OCI-M1 (cell line): ENCODE measurements at regions not wholly inside any gene's neighbourhood (a gene's known extent, or its start where the extent isn't known, plus 50 kb on each side); places are given as distances from the start of the nearest gene placed in this dataset.
"Not testable (repeated sequence)": the region's sequence is repeated elsewhere in the genome, so short reads cannot be mapped to it uniquely, and the experiment has no call there.

Experiments used
- DNase-seq: peaks from one replicate; lab custom pipeline; 2025; lab: John Stamatoyannopoulos, UW

DNA sequence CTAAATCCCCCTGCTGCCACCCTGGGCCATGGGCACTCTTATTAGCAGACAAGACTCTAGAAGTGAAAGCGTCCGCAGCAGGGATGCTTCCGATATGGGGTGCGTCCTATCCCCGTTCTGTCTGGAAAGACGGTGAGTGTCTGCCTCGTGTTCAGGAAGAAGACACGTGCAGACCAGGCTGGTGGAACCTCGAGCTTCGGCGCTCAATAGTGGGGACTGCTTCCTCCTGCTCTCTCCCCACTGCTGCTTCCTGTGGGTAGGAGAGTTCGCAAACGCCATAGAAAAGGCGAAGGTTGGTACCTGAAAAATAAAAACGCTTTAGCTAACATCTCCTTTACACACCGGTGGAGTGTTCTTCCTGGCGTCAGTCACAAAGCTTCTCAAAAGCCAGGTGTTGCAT is 67.7 kb upstream of the LYZL2 start:
- not testable (repeated sequence) for DNase-seq

DNA sequence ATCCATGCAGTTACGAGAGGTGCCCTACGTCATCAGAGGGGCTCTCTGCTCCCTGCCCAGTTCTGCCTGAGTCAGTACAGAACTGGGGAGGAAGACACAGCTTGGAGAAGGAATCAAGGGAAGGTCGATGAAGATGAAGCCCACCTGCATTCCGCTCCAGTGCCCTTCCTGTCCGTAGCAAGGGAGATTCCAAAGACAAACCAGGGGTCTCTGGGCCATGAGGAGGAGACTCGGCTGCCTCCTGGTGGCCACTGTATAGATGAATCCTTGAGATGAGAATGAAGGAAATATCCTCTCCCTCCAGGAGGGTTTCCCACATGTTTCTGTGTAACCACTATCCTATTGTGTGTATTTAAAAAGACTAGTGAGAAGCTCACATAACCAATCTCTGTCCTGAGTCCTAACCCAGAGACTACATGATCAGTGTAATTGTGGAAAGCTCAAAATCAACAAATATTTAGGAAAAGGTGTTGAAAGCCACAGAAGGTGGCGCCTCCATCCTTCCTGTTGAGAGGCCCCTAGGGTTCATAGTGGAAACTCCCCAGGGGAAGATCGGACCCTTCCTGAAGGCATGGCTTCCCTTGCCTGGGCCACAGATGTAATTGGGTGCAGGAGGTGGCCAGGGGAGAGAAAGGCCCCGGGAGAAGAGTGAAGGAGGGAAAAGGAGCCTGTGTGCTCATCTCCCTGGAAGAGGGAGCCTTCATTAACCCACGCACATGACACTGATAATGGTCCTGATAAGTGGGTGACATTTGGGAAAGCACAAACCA is 67.0 kb upstream of the LYZL2 start:
- not testable (repeated sequence) for DNase-seq

DNA sequence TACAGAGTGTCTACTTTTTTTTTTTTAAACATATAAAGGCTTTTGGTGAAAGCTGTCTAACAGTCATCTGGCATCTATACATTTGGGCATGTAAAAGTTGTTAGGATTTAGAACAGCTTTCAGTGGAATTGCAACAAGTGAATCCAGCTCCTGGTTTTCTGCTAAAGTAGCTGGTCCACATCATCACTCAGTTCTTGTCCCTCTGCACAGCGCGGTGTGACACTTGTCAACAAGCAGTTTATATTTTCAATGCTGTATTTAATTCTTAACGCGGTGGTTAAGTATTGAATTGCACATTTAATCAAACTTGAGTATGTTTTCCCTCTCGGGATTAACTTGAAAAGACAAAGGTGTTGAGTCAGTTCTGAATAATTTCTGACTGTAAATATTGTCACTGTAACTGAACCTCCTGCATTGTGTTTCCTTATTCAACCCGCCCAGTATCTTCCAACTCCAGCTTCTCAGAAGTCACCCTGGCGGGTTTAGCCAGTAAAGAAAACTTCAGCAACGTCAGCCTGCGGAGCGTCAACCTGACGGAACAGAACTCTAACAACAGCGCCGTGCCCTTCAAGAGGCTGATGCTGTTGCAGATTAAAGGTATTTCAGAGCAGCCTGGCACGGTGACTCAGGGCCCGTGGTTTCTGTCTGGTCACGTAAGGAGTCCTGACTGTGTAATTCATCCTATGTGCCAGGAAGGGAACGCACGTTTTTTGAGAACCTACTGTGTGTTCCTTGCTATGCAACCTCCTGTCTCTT is 66.1 kb upstream of the LYZL2 start:
- not testable (repeated sequence) for DNase-seq

DNA sequence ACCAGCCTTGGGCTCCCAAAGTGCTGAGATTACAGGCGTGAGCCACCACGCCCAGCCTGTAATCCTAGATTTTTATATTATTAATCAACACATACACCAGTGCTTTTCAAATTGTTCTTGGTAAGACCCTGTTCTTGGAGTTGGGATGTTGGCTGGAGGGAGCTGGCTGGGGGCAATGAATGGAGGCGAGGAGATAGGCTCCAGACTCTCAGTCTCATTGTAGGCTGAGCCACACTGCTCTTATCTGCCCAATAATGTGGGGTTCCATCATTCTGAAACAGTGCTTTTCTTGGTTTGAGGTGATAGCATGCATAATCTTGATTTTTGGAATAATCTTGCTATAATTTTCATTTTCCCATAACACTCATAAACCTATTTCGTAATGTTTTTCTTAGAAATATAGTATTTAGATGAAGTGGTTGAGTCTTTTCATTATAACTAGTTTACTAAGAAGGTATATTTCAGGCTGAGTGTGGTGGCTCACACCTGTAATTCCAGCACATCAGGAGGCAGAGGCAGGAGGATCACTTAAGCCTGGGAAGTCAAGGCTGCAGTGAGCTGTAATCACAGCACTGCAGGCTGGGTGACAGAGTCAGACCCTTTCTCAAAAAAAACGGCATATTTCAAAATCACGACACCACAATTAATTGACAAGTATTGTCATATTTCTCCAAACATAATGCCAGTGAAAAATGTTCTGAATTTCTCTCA is 65.1 kb upstream of the LYZL2 start:
- DNase-seq, result no peak

DNA sequence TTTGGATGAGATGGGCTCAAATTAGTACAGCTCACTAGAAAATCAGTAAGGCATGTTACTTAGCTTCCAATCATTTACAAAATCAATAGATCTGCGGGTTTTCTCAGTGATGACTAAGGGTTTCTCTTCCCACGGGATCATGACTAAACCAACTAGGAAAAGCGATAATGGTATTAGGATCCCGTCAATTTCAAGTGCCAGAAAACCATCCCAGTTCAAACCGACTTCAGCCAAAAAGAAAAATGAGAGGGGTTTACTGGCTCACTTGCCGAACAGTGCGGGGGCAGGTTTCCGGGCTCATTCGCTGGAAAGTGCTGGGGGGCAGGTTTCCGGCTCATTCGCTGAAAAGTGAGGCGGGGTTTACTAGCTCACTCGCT is 62.1 kb upstream of the LYZL2 start:
- DNase-seq, result no peak

DNA sequence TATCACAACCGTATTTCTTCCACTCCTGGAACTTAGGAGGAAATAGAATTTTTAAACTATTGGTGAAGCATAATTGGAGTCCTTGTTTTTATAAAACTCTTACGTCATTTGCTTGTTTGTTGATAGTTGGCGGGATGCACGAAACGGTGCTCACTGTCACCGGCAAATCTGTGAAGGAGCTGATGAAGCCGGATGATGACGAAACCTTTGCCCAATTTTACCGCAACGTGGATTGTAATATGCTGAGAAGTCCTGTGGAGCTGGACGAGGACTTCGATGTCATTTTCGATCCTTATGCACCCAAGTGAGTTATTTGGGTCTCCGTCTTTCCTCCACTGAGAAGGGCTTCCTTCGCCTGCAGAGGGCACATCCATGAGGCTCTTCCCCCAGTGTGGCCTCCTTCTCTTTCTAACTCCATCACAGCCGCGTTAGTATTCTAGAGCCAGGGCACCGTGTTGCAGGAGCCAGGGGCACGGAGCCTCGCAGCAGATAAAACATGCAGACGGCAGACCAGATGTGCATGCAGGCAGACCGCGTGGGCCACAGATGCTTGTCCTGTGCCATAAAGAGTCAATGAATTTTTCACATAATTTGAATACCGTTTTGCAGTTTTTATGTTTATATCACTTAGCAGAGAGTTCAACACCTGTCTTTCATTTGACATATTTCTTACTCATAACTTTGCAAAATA is 61.5 kb upstream of the LYZL2 start:
- DNase-seq, result not testable (repeated sequence)

DNA sequence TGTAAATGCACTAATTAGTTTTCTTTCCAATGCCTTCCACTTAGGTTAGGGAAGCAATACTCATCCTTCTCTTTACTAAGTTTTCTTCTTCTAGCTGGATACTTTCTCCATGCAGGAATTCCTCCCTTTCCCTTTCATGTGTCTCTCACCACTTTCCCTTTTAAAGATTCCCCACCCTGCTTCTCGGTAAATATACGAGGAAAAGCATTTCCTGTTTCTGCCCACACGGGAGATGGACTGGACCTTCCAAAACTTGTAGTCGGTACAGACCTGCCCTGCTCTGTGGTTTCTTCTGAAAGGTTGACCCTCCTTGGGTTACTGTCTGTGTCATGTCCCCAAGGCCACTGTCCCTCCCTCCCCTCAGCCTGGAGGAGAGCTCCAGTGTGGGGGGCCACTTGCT is 58.9 kb upstream of the LYZL2 start:
- no peak for DNase-seq

DNA sequence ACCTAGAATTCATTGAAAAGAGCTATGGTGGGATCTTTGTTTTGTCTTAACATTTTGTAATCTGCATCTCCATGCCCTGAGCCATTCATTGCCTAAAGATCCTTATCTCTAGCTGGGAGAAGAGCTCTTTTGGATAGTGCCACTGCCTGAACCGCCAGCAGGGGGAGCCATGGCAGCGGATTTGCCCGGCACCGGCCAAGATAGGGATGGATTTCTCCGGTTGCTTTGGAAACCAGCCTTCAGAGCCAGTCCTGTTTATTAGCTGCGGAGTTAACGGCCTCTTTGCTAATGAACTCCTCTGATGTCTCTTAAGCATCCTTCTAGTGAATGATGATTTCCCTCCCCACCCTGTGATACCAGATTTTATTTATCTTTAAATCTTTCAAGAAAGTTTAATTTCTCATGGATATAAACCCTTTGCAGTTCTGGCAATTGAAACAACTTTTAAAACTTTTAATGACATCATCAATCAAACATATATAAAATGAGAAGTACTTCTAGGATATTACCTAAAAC is 58.2 kb upstream of the LYZL2 start:
- DNase-seq, result peak; percentile 60

DNA sequence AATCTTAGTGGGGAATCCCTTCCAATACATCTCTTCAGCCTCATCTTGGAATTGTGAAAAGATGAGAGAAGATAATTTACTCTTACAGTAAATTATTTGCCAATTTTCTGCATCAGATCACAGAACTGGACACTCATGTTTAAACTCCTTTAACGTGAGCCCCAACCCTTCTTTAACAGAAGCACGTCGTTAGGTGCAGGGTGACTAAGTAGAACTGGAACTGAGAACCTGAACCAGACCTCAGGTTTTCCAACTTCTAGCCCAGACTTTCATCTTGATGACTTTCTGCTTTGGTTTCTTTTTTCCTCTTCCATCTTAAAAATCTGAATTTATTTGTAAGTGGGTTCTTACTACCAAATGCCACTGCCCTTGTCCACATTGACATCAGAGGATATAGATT is 57.2 kb upstream of the LYZL2 start:
- DNase-seq, result no peak

DNA sequence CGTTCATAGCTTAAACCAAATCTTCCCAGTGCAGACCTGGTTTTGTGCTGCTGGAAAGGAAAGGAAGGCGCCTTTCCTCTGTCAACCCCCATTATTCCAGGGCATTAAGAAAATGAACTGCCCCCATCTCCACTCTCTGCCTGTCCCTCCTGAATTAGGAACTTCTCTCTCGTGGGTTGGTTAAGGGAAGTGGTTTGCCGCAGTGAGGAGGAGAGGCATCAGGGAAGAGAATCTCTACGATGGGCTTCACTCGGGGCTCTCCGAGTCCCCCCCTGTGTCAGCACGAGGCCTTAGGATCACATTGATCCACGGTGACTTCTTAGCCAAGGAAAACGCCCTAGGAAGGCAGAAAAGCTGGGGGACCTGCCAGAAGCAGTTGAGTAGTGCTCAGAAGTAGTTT is 53.9 kb upstream of the LYZL2 start:
- DNase-seq, result no peak

DNA sequence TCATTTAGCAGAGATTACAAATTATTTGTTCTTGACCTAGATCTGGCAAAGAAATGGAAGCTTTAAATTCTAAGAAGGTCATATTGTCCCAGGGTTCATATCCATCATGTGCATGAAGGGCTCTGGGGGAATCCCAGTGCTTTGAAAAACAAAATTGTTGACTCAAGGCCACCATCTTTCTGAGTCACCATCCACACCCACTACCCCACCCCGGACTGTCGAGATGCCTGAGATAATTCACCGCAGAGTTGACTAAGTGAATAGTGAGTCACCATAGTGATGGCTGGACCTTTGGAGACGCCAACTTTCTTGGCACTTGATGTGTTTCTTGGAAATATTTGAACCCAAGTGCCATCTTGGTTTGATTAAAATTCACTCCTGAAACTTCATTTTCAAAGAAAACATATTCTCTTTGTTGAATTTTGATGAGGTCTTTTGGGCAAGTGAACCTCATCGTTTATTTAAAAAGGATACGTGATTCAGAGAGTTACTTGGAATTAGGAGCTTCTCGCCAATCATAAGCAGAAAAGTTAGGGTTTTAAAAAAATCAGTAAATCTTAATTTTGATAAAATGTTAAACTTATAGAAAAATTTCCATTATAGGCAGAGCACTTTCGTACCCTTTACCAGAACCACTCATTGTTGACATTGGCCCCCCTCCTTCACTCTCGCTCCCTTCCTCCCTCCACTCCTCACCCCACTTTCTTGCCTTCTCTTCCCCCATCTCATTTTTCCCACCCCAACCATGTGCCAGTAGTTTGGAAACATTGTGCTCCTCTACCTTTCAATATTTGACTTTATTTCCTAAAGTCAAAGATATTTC is 53.0 kb upstream of the LYZL2 start:
- DNase-seq, result peak; percentile 71

DNA sequence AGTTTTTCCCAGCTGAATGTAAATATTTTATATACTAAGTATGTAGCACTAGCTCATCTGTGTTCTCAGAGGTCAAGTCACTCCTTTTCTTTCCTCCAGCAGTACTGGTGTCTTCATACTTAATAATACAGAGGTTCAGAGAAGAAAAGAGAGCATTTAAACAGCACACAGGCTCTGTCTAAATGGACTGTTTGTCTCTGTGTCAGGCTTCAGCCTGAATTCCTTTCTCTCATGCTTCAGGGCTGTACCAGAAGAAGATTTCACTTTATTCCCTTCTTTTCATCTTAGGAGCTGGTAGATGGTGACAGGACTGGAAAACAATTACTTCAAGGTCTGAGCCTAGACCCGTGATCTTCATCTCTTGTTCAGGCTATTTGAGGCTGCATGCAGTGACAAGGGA is 51.4 kb upstream of the LYZL2 start:
- no peak for DNase-seq
